Nephron (organoid): ENCODE measurements at regions not wholly inside any gene's neighbourhood (a gene's known extent, or its start where the extent isn't known, plus 50 kb on each side); places are given as distances from the start of the nearest gene placed in this dataset.

ENCODE experiments used
- H3K27ac Mint-ChIP-seq, 3 experiments: 2 replicates each; pipeline ENCODE4 v1.8.0; 2020; ENCODE audit warnings: mixed read lengths in 3 of 3, mild to moderate bottlenecking in 2 of 3, moderate library complexity in 1 of 3
- H3K27me3 Mint-ChIP-seq: 2 replicates; pipeline ENCODE4 v1.8.0; 2021; ENCODE audit warnings: low read depth, mild to moderate bottlenecking, moderate library complexity, mixed read lengths
- H3K36me3 Mint-ChIP-seq: 2 replicates; pipeline ENCODE4 v1.8.0; 2020; ENCODE audit warnings: low read depth, mixed read lengths
- H3K4me1 Mint-ChIP-seq: 2 replicates; pipeline ENCODE4 v1.8.0; 2020; ENCODE audit warnings: mixed read lengths
- H3K4me3 Mint-ChIP-seq, 3 experiments: 2 replicates each; pipeline ENCODE4 v1.8.0; 2020; ENCODE audit warnings: mild to moderate bottlenecking in 3 of 3, mixed read lengths in 3 of 3, moderate library complexity in 2 of 3
- H3K9me3 Mint-ChIP-seq: 2 replicates; pipeline ENCODE4 v1.8.0; 2020; ENCODE audit warnings: mixed read lengths
- TF ChIP-seq, protein P1 (sequence below), 3 experiments: fragments of 200-600 bp; sonication (generic); IDR thresholded peaks; one replicate each; pipeline ENCODE4 v1.5.0; 2021; ENCODE audit warnings: antibody characterized with exemption in 3 of 3; ENCODE audit not compliant: unreplicated experiment in 3 of 3

- Mint-ChIP-seq H3K27me3 (peaks cover 8% of the 10 kb centered on the region), H3K36me3 (no peaks in the 10 kb centered on the region), H3K4me1 (peaks cover 52% of the 10 kb centered on the region), H3K27ac (peak overlapping the region; percentile 68 to 86 (median 78)), H3K9me3 (no peaks in the 10 kb centered on the region), H3K4me3 (peak overlapping the region in 1 of 3 experiments; percentile 11)
- TF ChIP-seq, protein P1, sequence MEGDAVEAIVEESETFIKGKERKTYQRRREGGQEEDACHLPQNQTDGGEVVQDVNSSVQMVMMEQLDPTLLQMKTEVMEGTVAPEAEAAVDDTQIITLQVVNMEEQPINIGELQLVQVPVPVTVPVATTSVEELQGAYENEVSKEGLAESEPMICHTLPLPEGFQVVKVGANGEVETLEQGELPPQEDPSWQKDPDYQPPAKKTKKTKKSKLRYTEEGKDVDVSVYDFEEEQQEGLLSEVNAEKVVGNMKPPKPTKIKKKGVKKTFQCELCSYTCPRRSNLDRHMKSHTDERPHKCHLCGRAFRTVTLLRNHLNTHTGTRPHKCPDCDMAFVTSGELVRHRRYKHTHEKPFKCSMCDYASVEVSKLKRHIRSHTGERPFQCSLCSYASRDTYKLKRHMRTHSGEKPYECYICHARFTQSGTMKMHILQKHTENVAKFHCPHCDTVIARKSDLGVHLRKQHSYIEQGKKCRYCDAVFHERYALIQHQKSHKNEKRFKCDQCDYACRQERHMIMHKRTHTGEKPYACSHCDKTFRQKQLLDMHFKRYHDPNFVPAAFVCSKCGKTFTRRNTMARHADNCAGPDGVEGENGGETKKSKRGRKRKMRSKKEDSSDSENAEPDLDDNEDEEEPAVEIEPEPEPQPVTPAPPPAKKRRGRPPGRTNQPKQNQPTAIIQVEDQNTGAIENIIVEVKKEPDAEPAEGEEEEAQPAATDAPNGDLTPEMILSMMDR (IDR thresholded peaks at IDR 0.05; ENCODE audit: unreplicated experiment in 3 of 3) = no peak
Measured at GRCh38 chr6:108744996-108745395, 103.2 kb upstream of the ARMC2 start.

DNA sequence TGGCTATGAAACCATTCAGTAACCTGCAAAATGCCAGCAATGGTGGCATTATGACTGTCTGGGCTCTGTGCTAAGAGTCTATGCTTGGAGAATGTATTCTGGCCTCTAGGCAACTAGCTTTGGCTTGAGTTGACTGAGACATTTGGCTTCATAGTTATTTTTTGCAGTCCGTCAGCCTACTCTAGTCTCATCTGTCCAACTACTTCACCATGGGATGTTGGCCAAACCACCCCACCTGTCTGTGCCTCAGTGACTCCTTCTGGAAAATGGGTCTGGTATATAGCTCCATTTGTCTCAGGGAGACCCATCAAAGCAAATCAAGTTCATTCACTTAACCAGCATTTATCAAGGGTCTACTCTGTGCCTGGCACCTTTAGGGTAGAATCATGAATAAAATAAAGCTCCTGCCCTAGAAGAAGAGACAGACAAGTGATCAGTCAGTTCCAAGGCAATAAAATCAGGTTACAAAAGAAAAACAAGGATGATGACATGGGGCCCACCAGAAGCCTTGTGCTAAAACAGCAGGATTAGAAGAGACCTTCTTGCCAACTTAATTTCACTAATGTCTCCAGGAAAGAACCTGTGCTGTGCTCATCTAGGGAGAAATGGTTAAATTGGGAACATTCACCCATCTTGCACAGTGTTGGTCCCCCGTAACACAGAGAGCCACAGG lies 102.4 kb upstream of the ARMC2 start:
- no peak overlapping the region for H3K4me3 Mint-ChIP-seq
- TF ChIP-seq, protein P1 (IDR thresholded peaks at IDR 0.05; ENCODE audit: unreplicated experiment in 3 of 3) = no peak
- peaks cover 55% of the 10 kb centered on the region for H3K4me1 Mint-ChIP-seq
- H3K9me3 Mint-ChIP-seq = no peaks in the 10 kb centered on the region
- peaks cover 8% of the 10 kb centered on the region for H3K27me3 Mint-ChIP-seq
- peak overlapping the region in 1 of 3 experiments; percentile 78 for H3K27ac Mint-ChIP-seq
- no peaks in the 10 kb centered on the region for H3K36me3 Mint-ChIP-seq

GRCh38 chr6:108746366-108746765 lies 101.9 kb upstream of the ARMC2 start:
- Mint-ChIP-seq H3K36me3 (no peaks in the 10 kb centered on the region), H3K9me3 (no peaks in the 10 kb centered on the region), H3K4me3 (no peak overlapping the region), H3K27ac (peak overlapping the region; percentile 7 to 42 (median 24)), H3K4me1 (peaks cover 54% of the 10 kb centered on the region), H3K27me3 (peaks cover 8% of the 10 kb centered on the region)
- TF ChIP-seq, protein P1 (IDR thresholded peaks at IDR 0.05; ENCODE audit: unreplicated experiment in 3 of 3) = no peak

GRCh38 chr6:108746836-108747575 lies 101.2 kb upstream of the ARMC2 start:
- Mint-ChIP-seq H3K27ac (peak overlapping the region; percentile 7 to 42 (median 24)), H3K9me3 (no peaks in the 10 kb centered on the region), H3K4me3 (no peak overlapping the region), H3K27me3 (peaks cover 8% of the 10 kb centered on the region), H3K4me1 (peaks cover 50% of the 10 kb centered on the region), H3K36me3 (no peaks in the 10 kb centered on the region)
- TF ChIP-seq, protein P1 (IDR thresholded peaks at IDR 0.05; ENCODE audit: unreplicated experiment in 3 of 3) = no peak

- H3K27me3 Mint-ChIP-seq = peaks cover 6% of the 10 kb centered on the region
- H3K27ac Mint-ChIP-seq = no peak overlapping the region
Measured at GRCh38 chr6:108748055-108748454, 100.2 kb upstream of the ARMC2 start.

More at GRCh38 chr6:108748055-108748454, 100.2 kb upstream of the ARMC2 start:
- Mint-ChIP-seq H3K4me3 (no peak overlapping the region), H3K4me1 (peaks cover 56% of the 10 kb centered on the region), H3K36me3 (no peaks in the 10 kb centered on the region), H3K9me3 (no peaks in the 10 kb centered on the region)
- TF ChIP-seq, protein P1 (IDR thresholded peaks at IDR 0.05; ENCODE audit: unreplicated experiment in 3 of 3) = no peak
